HG03565 (cell line): ENCODE measurements at regions not wholly inside any gene's neighbourhood (a gene's known extent, or its start where the extent isn't known, plus 50 kb on each side); places are given as distances from the start of the nearest gene placed in this dataset.

ENCODE experiments used
- ATAC-seq: cut with Tn5 transposase; IDR thresholded peaks from one replicate; pipeline ENCODE4 v1.9.1; 2021; ENCODE audit warnings: mild to moderate bottlenecking, moderate library complexity; ENCODE audit not compliant: unreplicated experiment

GRCh38 chr9:80596579-80596978, 1024.8 kb downstream of the TLE4 start:
- no peak for ATAC-seq

GRCh38 chr9:80595192-80595591, 1023.4 kb downstream of the TLE4 start:
- no peak for ATAC-seq

- ATAC-seq: no peak
Observed at GRCh38 chr9:80592413-80592812, 1020.6 kb downstream of the TLE4 start.

- no peak for ATAC-seq
Observed at GRCh38 chr9:80586786-80587330, 1015.1 kb downstream of the TLE4 start.

GRCh38 chr9:80571953-80572352, 1000.2 kb downstream of the TLE4 start:
- ATAC-seq: no peak

GRCh38 chr9:80569236-80569635, 997.5 kb downstream of the TLE4 start:
- ATAC-seq: no peak

GRCh38 chr9:80561526-80561925, 989.8 kb downstream of the TLE4 start:
- ATAC-seq: no peak

- ATAC-seq: no peak
Observed at GRCh38 chr9:80560976-80561375, 989.2 kb downstream of the TLE4 start.

GRCh38 chr9:80557256-80557655, 985.5 kb downstream of the TLE4 start:
- ATAC-seq: no peak

- no peak for ATAC-seq
Observed at GRCh38 chr9:80556631-80557030, 984.9 kb downstream of the TLE4 start.

- no peak for ATAC-seq
Observed at GRCh38 chr9:80555782-80556325, 984.1 kb downstream of the TLE4 start.

GRCh38 chr9:80554856-80555255, 983.1 kb downstream of the TLE4 start:
- no peak for ATAC-seq

- ATAC-seq: no peak
Observed at GRCh38 chr9:80554301-80554700, 982.5 kb downstream of the TLE4 start.

- ATAC-seq: no peak
Observed at GRCh38 chr9:80552931-80553330, 981.2 kb downstream of the TLE4 start.

GRCh38 chr9:80550181-80550580, 978.4 kb downstream of the TLE4 start:
- ATAC-seq: no peak

GRCh38 chr9:80547613-80548012, 975.8 kb downstream of the TLE4 start:
- no peak for ATAC-seq

GRCh38 chr9:80540387-80540786, 968.6 kb downstream of the TLE4 start:
- no peak for ATAC-seq

- no peak for ATAC-seq
Observed at GRCh38 chr9:80538976-80539375, 967.2 kb downstream of the TLE4 start.

- no peak for ATAC-seq
Observed at GRCh38 chr9:80522465-80522864, 950.7 kb downstream of the TLE4 start.

GRCh38 chr9:80521151-80521550, 949.4 kb downstream of the TLE4 start:
- no peak for ATAC-seq

GRCh38 chr9:80520231-80520630, 948.5 kb downstream of the TLE4 start:
- no peak for ATAC-seq

- no peak for ATAC-seq
Observed at GRCh38 chr9:80518441-80518840, 946.7 kb downstream of the TLE4 start.

- no peak for ATAC-seq
Observed at GRCh38 chr9:80516679-80517078, 944.9 kb downstream of the TLE4 start.
